GM19035 (cell line): ENCODE measurements at regions not wholly inside any gene's neighbourhood (a gene's known extent, or its start where the extent isn't known, plus 50 kb on each side); places are given as distances from the start of the nearest gene placed in this dataset.
"Not testable (repeated sequence)": the region's sequence is repeated elsewhere in the genome, so short reads cannot be mapped to it uniquely, and the experiment has no call there.

Experiments
- ATAC-seq: cut with Tn5 transposase; IDR thresholded peaks from one replicate; pipeline ENCODE4 v1.9.1; 2021; ENCODE audit not compliant: unreplicated experiment

- ATAC-seq: no peak
Measured at GRCh38 chr10:25851548-25851947, 82.5 kb upstream of the MYO3A start.

- ATAC-seq: no peak
Measured at GRCh38 chr10:25852364-25852941, 81.6 kb upstream of the MYO3A start.

- no peak for ATAC-seq
Measured at GRCh38 chr10:25858076-25858475, 76.0 kb upstream of the MYO3A start.

- ATAC-seq: no peak
Measured at GRCh38 chr10:25865267-25865666, 68.8 kb upstream of the MYO3A start.

GRCh38 chr10:25867321-25867720 lies 66.7 kb upstream of the MYO3A start:
- no peak for ATAC-seq

- ATAC-seq: no peak
Measured at GRCh38 chr10:25869067-25869591, 64.9 kb upstream of the MYO3A start.

- no peak for ATAC-seq
Measured at GRCh38 chr10:25869609-25870008, 64.4 kb upstream of the MYO3A start.

- ATAC-seq: not testable (repeated sequence)
Measured at GRCh38 chr10:25874402-25874801, 59.6 kb upstream of the MYO3A start.

GRCh38 chr10:25875556-25876165 lies 58.4 kb upstream of the MYO3A start:
- peak; percentile 93 for ATAC-seq

- ATAC-seq: no peak
Measured at GRCh38 chr10:25877296-25877695, 56.7 kb upstream of the MYO3A start.
